KG1 (cell line): ENCODE measurements at regions not wholly inside any gene's neighbourhood (a gene's known extent, or its start where the extent isn't known, plus 50 kb on each side); places are given as distances from the start of the nearest gene placed in this dataset.
"Not testable (repeated sequence)": the region's sequence is repeated elsewhere in the genome, so short reads cannot be mapped to it uniquely, and the experiment has no call there.

ENCODE experiments used
- DNase-seq: peaks from one replicate; lab custom pipeline; 2025; lab: John Stamatoyannopoulos, UW

DNA sequence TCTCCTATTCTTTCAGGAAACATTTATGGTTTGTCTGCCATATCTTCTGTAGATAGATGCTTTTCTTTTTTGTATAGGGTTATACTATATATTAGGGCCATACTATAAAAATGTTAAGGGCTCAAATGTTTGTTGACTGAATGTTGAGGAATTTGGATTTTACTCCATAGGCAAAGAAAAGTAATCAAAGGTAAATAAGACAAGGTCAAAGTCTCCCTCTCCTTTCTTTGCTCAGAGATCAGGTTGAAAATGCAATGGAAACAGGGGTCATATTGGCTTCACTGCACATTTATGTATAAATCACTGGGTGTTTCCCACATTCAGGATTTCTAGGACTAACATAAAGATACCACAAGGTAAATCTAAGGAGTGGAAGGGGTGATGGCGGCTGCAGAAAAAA is 291.4 kb upstream of the FZD8 start:
- DNase-seq: no peak

DNA sequence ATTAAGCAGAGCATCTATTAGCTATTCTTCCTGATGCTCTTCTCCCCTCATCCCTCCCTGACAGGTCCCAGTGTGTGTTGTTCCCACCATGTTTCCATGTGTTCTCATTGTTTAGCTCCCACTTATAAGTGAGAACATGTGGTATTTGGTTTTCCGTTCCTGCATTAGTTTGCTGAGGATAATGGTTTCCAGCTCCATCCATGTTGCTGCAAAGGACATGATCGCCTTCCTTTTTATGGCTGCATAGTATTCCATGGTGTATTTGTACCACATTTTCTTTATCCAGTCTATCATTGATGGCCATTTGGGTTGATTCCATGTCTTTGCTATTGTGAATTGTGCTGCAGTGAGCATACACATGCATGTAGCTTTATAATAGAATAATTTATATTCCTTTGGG is 287.9 kb upstream of the FZD8 start:
- DNase-seq: not testable (repeated sequence)

DNA sequence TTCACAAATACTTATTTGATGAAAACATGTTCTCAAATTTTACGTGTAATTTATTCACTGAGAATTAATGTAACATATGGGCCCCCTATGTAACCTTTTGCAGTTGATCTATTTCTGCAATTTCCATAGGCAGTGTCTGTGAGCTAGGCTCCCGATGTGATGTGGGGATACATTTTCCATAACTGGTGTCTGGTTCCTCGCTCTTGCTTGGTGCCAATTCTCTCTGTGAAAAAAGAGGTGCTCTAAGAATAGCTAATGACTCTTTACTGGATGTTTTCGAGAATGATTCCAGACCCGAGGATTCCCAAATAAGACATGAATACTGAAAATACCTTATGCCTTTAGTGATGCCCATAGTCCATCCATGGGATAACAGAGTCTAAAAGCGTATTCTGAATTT is 286.7 kb upstream of the FZD8 start:
- DNase-seq: no peak

DNA sequence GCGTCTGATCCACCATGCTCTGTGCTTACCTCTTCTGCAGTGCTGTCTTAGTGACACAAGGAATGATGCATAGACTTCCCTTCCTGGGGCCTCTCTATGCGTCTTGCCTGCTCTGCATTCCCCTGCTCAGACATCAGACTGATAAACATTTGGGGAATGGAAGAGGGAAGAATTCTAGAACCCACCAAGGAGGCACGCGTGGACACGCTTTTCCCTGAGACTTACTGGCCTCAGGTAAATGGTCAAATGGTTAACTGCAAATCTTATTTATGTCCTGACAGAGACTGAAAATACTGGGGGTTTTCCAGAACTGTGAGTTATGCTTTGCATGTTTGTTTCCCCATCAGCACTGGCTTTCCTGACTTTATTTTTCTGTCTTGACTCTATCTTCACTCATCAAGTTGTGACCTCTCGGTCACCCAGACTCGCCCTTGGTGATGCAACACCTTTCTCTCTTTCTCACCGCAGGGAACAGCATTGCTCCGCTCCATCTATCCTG is 285.9 kb upstream of the FZD8 start:
- no peak for DNase-seq

DNA sequence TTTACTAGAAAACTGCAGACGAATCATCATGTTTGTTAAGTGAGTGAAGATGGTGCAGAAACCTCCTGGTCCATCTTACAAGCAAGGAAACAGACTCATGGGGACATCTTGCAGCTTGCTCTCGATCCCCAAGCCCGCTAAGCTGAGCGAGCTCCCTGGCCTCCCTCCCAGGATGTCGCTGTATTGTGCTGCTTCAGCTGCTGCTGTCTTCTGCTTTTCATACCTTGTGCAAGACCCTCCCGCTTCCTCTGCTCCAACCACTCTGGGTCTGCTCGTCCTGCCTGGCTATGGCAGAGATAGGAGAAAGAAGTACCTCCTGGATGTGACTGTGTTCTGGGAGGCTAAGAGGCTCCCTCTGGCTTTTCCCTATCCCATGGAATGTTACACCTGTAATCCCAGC is 285.2 kb upstream of the FZD8 start:
- DNase-seq: no peak

DNA sequence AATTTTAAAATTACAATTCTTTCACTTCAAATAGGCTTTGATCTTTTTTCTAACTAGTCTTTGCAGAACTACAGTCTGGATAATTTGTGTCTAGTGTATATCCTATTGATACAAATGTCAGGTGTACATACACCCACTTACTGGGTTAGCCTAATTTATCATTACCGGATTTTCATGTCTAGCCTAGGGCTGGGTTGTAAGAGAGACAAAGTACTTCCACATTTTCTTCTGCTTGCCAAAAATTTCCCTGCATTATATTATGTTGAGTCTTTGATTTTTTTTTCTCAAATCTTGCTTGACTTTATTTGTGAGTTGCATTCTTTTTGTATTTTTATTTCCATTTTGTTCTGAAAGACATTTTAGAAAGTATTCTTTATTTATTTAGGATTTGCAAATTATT is 284.8 kb upstream of the FZD8 start:
- no peak for DNase-seq

DNA sequence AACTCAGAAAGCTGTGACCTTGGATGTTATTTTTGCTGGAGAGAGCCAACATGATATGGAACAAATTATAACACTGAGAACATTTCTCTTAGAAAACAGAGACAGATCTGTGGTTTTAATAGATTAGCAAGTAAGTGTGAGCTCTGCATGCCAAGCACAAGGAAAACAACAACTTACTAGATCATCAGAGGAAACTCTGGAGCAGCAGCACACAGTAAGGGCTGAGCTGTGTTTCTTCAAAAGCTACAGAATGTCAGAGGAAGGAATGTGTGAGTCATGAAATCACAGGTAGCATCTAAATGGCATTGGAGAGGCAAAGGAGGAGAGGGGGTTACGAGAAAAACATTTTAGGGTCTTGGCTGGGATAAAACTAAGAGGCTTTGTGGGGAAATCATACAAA is 283.4 kb upstream of the FZD8 start:
- DNase-seq: no peak

DNA sequence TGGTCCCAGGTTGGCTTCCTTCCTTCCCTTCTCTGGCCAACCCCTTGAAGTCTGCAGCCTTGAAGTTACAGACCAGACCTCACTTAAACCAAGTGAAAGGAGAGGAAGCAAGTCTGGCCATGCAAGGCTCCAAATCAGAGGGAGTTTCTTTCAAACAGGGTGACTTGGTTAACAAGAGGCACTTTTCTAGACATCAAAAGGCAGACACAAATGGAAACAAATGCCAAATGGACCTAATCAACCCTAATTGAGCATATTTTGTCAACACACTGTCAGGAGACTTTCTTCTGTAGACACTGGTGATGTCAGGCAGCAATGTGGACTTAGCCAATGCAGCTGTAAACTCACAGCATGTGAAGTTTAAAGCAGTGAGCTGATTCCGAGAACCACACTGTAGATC is 282.7 kb upstream of the FZD8 start:
- DNase-seq: no peak

DNA sequence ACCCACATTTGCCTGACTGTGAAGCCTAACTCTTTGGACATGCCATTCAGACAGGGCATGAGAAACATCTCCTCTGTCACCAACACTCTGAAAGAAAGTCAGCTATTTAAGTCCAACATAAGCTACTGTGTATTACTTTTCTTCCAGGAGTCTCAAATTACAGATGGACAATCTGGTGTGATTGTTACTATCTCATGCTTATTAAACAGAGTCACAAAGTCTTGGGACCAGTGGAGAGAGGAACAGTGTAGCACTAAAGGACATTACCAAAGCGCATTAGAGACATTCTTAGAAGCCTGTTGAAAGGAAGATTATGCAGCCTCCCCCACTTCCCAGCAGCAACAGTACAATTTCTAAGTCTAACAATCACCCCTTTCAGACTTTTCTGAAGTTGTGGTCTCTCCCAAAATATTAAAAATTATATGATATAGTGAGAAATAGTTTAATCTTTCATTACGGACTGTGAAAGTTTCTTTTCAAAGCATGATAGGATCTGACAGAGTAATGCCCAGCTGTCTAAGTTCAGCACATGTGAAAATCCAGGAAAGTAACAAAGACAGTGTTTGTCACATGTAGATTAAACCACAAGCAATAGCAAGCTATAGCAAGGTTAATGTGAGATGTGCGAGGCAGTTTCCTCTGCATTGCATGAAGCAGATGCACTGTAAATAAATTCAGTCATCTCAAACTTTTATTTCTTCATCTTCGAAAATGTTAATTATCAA is 280.9 kb upstream of the FZD8 start:
- DNase-seq: no peak

DNA sequence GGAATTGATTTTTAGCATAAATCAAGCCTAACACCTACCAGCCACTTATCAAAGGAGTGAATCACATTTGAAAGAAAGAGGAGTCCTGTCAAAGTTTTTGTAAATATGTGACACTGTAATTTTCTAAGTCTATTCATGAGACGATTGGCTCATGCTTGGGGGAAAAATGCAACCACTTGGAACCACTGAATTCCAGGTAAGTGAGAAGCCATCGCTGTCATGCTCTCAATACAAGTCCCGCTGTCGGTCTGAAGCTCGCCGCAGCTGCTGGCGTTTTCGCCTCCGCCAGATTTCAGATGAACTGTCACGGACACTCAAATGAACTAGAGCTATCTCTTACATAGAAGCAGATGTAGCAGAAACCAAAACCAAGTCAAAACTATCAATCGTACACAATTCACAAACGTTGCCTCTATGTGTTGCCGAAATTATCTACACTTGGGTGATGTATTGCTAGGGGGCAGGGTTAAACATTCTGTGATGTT is 279.8 kb upstream of the FZD8 start:
- DNase-seq: no peak

DNA sequence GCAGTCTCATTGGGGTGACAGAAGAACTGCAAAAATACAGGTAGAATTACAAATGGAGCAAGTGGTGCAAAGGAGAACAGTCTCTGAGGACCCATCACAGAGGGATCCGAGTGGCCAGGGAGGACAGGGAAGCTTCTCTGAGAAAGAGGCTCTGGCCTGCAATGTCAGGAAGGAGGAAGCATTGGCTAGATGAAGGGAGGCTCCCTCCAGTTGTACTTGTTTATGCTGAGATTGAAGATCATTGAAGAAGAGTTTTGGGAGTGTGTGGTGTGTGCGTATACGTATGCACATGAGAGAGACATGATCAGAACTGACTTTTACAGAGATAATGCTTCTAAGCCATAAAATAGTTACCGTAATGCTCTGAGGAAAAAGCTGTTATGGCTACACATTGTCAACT is 274.7 kb upstream of the FZD8 start:
- DNase-seq: peak; percentile 2

DNA sequence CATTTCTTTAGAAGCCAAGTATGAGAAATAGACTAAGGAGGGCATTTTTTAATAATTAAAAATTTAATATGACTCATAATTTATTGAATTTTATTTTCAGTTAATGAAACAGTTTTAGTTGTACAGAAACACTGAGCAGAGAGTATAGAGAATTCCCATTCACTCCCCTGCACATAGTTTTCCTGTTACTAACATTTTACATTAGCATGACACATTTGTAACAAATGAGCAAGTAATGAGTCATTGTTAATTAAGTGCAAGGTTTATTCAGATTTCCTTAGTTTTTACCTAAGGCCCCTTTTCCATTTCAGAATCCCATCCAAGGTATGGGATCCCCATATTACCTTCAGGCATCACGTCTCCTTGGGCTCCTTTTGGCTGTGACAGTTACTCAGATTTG is 271.5 kb upstream of the FZD8 start:
- no peak for DNase-seq

DNA sequence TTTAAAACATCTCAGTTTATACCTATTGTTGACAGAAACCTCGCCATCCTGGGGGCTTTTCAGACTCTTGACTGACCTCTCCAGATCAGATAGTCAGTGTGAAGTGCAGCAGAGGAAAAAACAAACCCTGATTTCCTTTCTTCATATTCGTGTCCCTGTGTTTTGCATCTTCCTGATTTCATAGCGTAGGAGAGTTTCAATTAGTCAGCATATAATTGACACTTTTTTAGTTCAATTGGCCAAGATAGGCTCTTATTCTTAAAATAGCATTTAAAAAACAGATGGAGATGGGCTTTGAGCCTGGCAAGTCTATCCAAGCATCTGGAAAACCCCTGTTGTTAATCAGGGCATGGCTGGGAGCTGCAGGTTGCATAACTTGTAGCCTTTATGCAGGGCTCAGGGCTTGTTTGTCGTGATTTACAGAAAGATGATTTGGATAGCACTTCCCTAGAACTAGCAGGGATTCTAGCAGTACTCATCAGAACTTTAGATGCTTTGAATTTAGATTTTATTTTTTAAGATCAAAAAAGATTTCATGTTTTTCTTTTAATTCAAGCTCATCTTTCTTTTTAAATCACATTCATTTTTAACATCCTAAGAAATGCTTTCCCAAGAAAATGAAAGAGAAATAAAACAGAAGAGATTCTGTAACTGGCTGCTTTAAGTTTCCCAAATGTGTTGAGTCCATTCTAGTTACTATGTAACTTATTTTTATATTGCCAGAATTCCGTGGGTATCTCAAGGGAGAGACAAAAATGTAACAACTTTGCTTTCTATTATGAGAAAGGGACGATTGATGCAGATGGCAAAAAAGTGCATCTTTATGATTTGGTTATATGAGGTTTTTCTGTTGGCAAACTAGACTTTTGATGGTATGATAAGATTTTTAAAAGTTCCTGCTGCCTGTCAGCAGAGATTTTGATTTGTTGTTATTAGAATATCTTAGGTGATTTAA is 270.8 kb upstream of the FZD8 start:
- no peak for DNase-seq

DNA sequence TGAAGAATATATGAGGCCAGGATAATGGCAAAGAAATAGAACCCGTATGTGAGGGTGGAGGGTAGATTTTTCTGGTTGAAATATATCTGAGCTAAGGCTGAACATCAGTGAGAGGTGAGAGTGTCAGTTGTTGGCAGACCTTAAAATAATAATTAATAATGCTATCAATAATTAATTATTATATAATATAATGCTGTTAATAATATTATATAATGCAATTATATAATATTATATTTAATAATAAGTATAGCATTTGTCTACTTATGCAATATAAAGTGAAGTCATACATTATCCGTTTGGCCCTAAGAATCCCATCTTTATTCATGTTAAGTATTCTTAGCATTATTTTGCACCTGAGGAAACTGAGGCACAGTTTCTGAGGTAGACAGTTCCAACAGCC is 269.9 kb upstream of the FZD8 start:
- DNase-seq: no peak

DNA sequence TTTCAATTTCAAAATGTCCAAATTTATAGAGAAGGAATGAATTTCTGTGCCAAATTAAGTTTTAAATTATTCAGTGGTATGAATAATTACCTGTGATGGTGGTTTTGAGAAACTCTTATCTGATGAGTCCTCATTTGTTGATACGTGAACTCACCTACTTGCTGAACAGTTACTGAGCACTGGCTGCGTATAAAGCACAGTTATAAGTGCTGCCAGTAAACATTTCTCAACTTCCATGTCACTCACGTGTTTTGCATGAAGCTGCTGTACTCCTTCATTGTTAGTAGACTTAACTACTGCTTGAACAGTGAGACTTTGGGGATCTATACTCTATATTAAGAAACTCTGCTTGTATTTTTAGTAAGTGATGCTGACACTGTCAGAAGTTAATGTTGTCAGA is 269.1 kb upstream of the FZD8 start:
- no peak for DNase-seq

DNA sequence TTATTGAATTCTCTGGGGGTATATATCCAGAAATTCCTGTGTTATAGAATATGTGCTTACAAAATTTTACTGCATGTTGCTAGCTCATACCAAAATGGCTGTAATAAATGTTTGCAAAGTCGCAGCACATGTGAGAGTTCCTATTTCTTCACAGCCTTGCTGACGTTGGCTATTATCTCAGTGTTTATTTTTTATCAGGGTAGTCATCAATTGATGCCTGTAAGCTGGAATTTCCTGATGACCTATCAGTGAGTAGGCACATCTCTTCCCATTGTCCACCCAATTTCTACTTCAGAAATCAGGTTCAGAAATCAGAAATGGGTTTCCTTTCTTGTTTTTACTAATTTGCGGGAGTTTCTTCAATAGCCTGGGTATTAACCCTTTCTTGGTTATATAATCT is 268.1 kb upstream of the FZD8 start:
- no peak for DNase-seq

DNA sequence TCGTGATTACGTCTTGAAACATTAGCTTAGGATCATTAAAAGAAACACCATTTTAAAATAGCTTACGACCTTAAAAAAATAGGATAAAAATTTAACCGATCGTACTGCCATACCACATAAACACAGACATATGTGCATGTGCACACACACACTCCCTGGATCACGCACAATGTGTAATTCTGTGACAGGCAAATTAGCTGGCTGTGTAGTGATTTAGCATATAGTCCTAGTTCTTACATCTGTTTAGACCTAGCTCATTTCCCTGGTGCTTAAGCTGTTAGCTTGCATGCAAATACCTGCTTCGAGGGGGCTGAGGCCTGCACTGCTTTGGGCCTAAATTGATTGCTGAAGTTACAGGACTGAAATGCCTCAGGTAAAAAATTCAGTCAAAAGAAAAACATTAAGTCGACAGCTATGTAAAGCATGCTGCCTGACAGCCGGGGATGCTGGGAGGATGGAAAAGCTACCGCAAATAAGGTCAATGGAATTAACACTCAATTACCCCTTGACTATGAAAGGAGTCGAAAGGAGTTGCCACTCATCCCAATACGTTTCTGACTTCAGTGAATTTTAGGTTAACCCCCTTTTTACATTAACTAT is 267.1 kb upstream of the FZD8 start:
- DNase-seq: no peak

DNA sequence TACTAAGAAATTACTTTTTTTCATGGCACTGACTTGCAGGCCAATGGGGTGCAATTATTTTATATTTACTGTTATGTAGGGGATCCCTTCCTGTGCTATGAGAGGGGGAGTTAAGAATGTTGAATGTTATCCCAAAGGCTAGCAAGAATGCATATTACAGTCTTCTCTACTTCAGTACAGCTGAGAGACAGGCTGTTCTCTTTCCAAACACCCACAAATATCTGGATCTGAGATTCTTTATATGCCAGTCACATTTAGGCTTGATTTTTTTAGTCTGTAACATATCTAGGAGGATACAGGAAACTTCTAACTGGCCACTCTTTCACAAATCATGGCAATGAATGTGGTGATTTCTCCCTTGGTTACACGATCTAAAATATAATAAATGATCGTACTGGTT is 266.4 kb upstream of the FZD8 start:
- no peak for DNase-seq

DNA sequence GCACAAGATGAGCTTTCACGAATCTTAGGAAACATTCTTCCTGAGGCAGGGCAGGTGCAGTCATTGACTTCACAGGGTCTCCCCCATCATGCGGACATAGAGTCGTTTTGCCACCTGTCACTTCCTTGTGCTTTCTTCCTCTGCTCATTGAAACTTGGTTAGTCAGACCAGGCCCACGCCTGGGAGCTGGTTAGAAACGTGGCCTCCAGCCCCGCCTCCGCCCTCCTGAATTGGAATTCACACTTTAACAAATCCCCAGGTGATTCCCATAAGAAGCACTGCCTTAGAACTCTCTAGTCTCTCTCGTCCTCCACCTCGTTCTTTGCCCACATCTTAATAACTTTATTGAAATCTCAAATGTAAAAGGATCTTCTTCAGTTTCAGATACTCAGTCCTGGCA is 265.5 kb upstream of the FZD8 start:
- no peak for DNase-seq

DNA sequence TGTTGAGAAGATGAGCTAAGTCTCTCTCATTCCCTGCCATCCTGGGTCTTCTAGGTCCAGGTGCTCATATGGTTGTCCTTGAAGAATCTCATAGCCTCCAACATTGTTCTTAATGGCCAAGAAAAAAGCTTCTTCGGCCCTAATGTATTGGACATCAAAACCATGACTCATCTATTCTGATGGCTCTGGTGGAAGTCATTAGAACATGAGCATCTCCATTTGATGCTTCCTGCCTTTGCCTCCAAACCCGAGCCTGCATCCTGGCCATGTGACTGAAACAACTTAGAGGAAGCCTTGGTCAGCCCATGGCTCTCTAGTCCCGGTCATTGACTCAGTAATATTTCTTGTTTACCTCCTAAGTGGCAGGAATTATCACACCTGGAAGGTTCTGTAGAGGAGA is 264.1 kb upstream of the FZD8 start:
- no peak for DNase-seq

DNA sequence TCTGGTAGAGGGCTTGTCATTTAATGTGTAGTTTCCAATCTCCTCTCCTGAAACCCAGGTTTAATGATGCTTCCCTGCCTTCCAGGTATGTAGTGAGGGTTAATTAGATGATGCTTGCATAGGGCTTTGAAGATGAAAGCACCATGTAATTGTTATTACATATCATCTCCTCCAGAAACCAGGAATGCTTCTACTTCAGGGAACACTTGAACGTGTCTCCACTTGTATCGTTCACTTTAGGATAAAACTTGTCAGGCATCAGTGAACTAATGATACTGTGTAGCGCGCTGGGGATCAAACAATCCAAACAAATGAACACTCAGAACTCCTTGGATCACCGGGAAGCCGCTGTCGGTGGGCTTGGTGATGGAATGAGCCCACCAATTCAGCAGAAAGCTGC is 260.9 kb upstream of the FZD8 start:
- no peak for DNase-seq

DNA sequence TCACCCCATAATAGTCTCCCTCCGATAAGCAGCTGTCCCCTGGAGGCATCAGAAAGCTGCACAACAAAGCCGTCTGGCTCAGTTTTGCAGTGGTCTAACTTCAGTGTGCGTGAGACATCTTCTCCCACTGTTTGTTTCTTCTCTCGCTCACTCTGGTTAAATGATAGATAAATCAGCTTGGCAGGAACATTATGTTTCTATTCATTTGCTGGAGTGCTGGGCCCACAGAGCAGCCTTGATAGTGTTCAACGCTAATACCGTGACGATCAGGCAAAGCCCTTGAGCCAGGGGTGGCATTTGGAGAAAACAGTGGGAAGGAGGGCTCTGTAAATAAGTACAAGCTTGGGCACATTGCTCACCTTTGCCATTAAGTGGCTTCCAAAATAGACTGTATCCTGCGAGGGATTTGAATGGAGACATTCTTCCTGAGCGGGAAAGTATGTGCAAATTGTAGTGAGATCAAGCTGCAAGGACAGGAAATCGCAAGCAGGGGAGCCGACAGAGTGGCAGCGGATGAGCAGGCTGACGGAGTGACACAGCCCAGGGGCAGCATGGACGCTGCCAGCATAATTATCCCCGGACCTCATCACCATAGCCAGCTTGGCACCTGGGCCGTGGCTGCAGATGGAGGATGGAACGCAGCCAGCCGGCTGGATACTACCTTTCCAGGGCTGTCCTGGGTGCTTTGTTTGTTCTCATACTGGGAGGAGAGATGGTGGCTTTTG is 256.8 kb upstream of the FZD8 start:
- no peak for DNase-seq
